SK-N-SH treated with all-trans-retinoic acid at 6 μM for 48 hours (cell line): ENCODE measurements at regions not wholly inside any gene's neighbourhood (a gene's known extent, or its start where the extent isn't known, plus 50 kb on each side); places are given as distances from the start of the nearest gene placed in this dataset.

Source experiments
- ATAC-seq: fragments of 200-7000 bp; cut with Tn5 transposase; 3 replicates; pipeline ENCODE4 v1.9.1; 2020; ENCODE audit warnings: mild to moderate bottlenecking, moderate library complexity
- ARNTL ChIP-seq: fragments of 450-650 bp; formaldehyde crosslinking; IDR thresholded peaks from 2 replicates; pipeline ENCODE4 v1.5.0; 2020; ENCODE audit warnings: low read depth, mild to moderate bottlenecking, moderate library complexity, borderline replicate concordance
- CREB5 ChIP-seq: fragments of 250-450 bp; sonication (Bioruptor Pico); IDR thresholded peaks from 2 replicates; pipeline ENCODE4 v1.5.1; 2020; ENCODE audit warnings: low read depth, mild to moderate bottlenecking, moderate library complexity
- CSDC2 ChIP-seq: fragments of 250-450 bp; sonication (Bioruptor Pico); IDR thresholded peaks from 2 replicates; pipeline ENCODE4 v1.5.0; 2020; ENCODE audit warnings: mild to moderate bottlenecking, moderate library complexity
- ESRRG ChIP-seq: fragments of 250-450 bp; sonication (Bioruptor Pico); IDR thresholded peaks from 2 replicates; pipeline ENCODE4 v1.6.1; 2021; ENCODE audit warnings: mild to moderate bottlenecking
- GLIS3 ChIP-seq: fragments of 250-450 bp; sonication (Bioruptor Pico); IDR thresholded peaks from 2 replicates; pipeline ENCODE4 v1.5.0; 2020; ENCODE audit warnings: mild to moderate bottlenecking, moderate library complexity
- ISL1 ChIP-seq: fragments of 250-450 bp; sonication (Bioruptor Pico); IDR thresholded peaks from 2 replicates; pipeline ENCODE4 v2.1.2; 2022; ENCODE audit warnings: mild to moderate bottlenecking, moderate library complexity
- PPARA ChIP-seq: fragments of 250-450 bp; sonication (Bioruptor Pico); IDR thresholded peaks from 2 replicates; pipeline ENCODE4 v1.5.0; 2020; ENCODE audit warnings: mild to moderate bottlenecking, borderline replicate concordance
- RARB ChIP-seq: fragments of 250-450 bp; sonication (Bioruptor Pico); IDR thresholded peaks from 2 replicates; pipeline ENCODE4 v1.8.0; 2021; ENCODE audit warnings: mild to moderate bottlenecking, moderate library complexity
- SNAI2 ChIP-seq: fragments of 250-450 bp; sonication (Bioruptor Pico); IDR thresholded peaks from 2 replicates; pipeline ENCODE4 v1.5.0; 2020; ENCODE audit warnings: mild to moderate bottlenecking, moderate library complexity
- TCF4 ChIP-seq: fragments of 250-450 bp; sonication (Bioruptor Pico); IDR thresholded peaks from 2 replicates; pipeline ENCODE4 v1.8.0; 2021; ENCODE audit warnings: mild to moderate bottlenecking, moderate library complexity, borderline replicate concordance
- TOX ChIP-seq: fragments of 250-450 bp; sonication (Bioruptor Pico); IDR thresholded peaks from 2 replicates; pipeline ENCODE4 v1.8.0; 2021; ENCODE audit warnings: mild to moderate bottlenecking, moderate library complexity, borderline replicate concordance
- ZC3H10 ChIP-seq: fragments of 250-450 bp; sonication (Bioruptor Pico); IDR thresholded peaks from 2 replicates; pipeline ENCODE4 v1.5.1; 2021; ENCODE audit warnings: mild to moderate bottlenecking, moderate library complexity
- ZFP3 ChIP-seq: fragments of 250-450 bp; sonication (Bioruptor Pico); IDR thresholded peaks from 2 replicates; pipeline ENCODE4 v1.5.0; 2020; ENCODE audit warnings: mild to moderate bottlenecking, moderate library complexity
- ZFP30 ChIP-seq: fragments of 450-650 bp; formaldehyde crosslinking; IDR thresholded peaks from 2 replicates; pipeline ENCODE4 v1.5.0; 2022; ENCODE audit warnings: mild to moderate bottlenecking, moderate library complexity
- ZNF565 ChIP-seq: fragments of 450-650 bp; formaldehyde crosslinking; conservative IDR thresholded peaks from 2 replicates; pipeline ENCODE4 v1.5.0; 2020; ENCODE audit warnings: low read depth, mild to moderate bottlenecking, moderate library complexity
- ZNF70 ChIP-seq: fragments of 450-650 bp; formaldehyde crosslinking; IDR thresholded peaks from 2 replicates; pipeline ENCODE4 v1.5.0; 2020; ENCODE audit warnings: mild to moderate bottlenecking, moderate library complexity
- ZNF8 ChIP-seq: fragments of 450-650 bp; formaldehyde crosslinking; IDR thresholded peaks from 2 replicates; pipeline ENCODE4 v1.5.0; 2020; ENCODE audit warnings: mild to moderate bottlenecking, moderate library complexity
- TF ChIP-seq, protein P1 (sequence below): fragments of 250-450 bp; sonication (Bioruptor Pico); IDR thresholded peaks from 2 replicates; pipeline ENCODE4 v1.5.1; 2021; ENCODE audit warnings: mild to moderate bottlenecking, moderate library complexity
- TF ChIP-seq, protein P2 (sequence below): fragments of 250-450 bp; sonication (Bioruptor Pico); IDR thresholded peaks from 2 replicates; pipeline ENCODE4 v1.8.0; 2020; ENCODE audit warnings: mild to moderate bottlenecking, moderate library complexity, borderline replicate concordance
- TF ChIP-seq, protein P3 (sequence below): fragments of 250-450 bp; sonication (Bioruptor Pico); IDR thresholded peaks from 2 replicates; pipeline ENCODE4 v1.5.0; 2020; ENCODE audit warnings: mild to moderate bottlenecking, moderate library complexity

DNA sequence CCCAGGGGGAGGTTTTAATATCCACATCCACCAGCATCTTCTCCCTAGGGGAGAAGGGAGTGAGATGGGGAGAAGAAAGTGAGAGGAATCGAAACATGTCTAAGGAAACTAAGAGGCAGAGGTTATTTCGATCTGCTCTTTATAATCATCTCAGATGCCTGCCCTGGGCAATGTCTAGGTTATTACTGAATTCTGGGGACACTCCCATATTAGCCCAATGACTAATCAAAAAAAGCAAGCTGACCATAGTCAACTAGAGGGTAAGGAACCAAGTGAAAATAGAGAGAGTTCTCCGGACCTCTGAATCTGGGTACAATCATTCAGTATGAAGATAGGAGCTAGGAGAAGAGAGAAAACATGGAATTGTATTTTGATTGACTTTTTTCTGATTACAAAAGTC, 56.7 kb upstream of the EML4 start:
- no peak for ATAC-seq

DNA sequence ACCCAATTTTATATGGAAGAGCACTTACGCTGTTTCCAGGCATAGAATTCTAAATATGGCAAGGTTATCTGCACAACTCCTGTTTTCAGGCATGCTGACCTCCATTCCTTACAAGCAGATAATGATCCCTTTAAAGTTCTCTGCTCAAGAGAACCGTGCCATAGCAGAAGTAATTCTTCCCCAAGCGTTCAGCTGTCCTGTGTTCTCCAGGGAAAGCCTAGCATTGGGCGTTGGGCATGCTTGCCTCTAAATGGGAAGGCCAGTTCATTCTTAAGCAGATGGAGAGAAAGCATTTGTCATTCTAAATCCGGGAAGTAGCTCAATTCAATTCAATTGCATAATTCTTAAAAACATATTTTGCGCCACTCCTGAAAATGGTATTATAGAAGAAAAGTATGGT, 55.7 kb upstream of the EML4 start:
- no peak for ATAC-seq
- no peak for TF ChIP-seq ZNF8
- TF ChIP-seq ZNF70 (CRISPR knock-in tag), result no peak
- TF ChIP-seq CSDC2 (CRISPR knock-in tag), result no peak
- TF ChIP-seq, protein P1, sequence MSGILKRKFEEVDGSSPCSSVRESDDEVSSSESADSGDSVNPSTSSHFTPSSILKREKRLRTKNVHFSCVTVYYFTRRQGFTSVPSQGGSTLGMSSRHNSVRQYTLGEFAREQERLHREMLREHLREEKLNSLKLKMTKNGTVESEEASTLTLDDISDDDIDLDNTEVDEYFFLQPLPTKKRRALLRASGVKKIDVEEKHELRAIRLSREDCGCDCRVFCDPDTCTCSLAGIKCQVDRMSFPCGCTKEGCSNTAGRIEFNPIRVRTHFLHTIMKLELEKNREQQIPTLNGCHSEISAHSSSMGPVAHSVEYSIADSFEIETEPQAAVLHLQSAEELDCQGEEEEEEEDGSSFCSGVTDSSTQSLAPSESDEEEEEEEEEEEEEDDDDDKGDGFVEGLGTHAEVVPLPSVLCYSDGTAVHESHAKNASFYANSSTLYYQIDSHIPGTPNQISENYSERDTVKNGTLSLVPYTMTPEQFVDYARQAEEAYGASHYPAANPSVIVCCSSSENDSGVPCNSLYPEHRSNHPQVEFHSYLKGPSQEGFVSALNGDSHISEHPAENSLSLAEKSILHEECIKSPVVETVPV, result no peak
- TF ChIP-seq ZFP30, result no peak
- TF ChIP-seq ISL1 (CRISPR knock-in tag), result no peak
- no peak for TF ChIP-seq PPARA (CRISPR knock-in tag)
- no peak for TF ChIP-seq SNAI2 (CRISPR knock-in tag)

More for the DNA sequence above, 56.7 kb upstream of the EML4 start:
- no peak for TF ChIP-seq PPARA (CRISPR knock-in tag)
- TF ChIP-seq ZC3H10 (CRISPR knock-in tag), result no peak
- TF ChIP-seq RARB (CRISPR knock-in tag), result no peak
- TF ChIP-seq, protein P2, sequence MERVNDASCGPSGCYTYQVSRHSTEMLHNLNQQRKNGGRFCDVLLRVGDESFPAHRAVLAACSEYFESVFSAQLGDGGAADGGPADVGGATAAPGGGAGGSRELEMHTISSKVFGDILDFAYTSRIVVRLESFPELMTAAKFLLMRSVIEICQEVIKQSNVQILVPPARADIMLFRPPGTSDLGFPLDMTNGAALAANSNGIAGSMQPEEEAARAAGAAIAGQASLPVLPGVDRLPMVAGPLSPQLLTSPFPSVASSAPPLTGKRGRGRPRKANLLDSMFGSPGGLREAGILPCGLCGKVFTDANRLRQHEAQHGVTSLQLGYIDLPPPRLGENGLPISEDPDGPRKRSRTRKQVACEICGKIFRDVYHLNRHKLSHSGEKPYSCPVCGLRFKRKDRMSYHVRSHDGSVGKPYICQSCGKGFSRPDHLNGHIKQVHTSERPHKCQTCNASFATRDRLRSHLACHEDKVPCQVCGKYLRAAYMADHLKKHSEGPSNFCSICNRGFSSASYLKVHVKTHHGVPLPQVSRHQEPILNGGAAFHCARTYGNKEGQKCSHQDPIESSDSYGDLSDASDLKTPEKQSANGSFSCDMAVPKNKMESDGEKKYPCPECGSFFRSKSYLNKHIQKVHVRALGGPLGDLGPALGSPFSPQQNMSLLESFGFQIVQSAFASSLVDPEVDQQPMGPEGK (CRISPR knock-in tag), result no peak
- no peak for TF ChIP-seq ZNF70 (CRISPR knock-in tag)
- TF ChIP-seq SNAI2 (CRISPR knock-in tag), result no peak
- no peak for TF ChIP-seq CREB5
- TF ChIP-seq ARNTL (CRISPR knock-in tag), result no peak
- no peak for TF ChIP-seq ZFP30
- TF ChIP-seq, protein P1, result no peak
- TF ChIP-seq TCF4 (CRISPR knock-in tag), result no peak
- no peak for TF ChIP-seq ZNF8
- TF ChIP-seq ISL1 (CRISPR knock-in tag), result no peak
- TF ChIP-seq TOX (CRISPR knock-in tag), result no peak

DNA sequence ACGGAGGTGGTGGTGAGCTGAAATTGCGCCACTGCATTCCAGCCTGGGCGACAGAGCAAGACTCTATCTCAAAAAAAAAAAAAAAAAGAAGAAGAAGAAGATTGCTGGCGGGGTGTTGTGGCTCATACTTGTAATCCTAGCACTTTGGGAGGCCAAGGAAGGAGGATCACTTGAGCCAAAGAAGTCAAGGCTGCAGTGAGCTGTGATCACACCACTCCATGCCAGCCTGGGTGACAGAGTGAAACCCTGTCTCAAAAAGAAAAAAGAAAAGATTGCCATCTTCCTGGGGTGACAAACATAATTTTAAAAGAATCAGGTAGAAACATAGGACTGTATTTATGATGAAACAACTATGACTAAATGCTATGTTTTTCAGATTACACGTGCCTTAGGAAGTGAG, 55.1 kb upstream of the EML4 start:
- no peak for ATAC-seq
- TF ChIP-seq ZFP3 (CRISPR knock-in tag) (no peak), PPARA (CRISPR knock-in tag) (no peak), ZNF565 (CRISPR knock-in tag) (no peak), ISL1 (CRISPR knock-in tag) (no peak), TOX (CRISPR knock-in tag) (no peak), GLIS3 (CRISPR knock-in tag) (no peak), SNAI2 (CRISPR knock-in tag) (no peak), TCF4 (CRISPR knock-in tag) (no peak), ZNF8 (no peak)
- TF ChIP-seq, protein P2 (CRISPR knock-in tag), result no peak

- ATAC-seq, result no peak
- no peak for TF ChIP-seq CSDC2 (CRISPR knock-in tag)
- no peak for TF ChIP-seq GLIS3 (CRISPR knock-in tag)
- no peak for TF ChIP-seq ARNTL (CRISPR knock-in tag)
- TF ChIP-seq ZNF70 (CRISPR knock-in tag), result no peak
- no peak for TF ChIP-seq ZFP30
- TF ChIP-seq ESRRG (CRISPR knock-in tag), result no peak
- no peak for TF ChIP-seq ZNF8
- no peak for TF ChIP-seq TOX (CRISPR knock-in tag)
- TF ChIP-seq ZNF565 (CRISPR knock-in tag), result no peak
- TF ChIP-seq RARB (CRISPR knock-in tag), result no peak
- TF ChIP-seq, protein P3, sequence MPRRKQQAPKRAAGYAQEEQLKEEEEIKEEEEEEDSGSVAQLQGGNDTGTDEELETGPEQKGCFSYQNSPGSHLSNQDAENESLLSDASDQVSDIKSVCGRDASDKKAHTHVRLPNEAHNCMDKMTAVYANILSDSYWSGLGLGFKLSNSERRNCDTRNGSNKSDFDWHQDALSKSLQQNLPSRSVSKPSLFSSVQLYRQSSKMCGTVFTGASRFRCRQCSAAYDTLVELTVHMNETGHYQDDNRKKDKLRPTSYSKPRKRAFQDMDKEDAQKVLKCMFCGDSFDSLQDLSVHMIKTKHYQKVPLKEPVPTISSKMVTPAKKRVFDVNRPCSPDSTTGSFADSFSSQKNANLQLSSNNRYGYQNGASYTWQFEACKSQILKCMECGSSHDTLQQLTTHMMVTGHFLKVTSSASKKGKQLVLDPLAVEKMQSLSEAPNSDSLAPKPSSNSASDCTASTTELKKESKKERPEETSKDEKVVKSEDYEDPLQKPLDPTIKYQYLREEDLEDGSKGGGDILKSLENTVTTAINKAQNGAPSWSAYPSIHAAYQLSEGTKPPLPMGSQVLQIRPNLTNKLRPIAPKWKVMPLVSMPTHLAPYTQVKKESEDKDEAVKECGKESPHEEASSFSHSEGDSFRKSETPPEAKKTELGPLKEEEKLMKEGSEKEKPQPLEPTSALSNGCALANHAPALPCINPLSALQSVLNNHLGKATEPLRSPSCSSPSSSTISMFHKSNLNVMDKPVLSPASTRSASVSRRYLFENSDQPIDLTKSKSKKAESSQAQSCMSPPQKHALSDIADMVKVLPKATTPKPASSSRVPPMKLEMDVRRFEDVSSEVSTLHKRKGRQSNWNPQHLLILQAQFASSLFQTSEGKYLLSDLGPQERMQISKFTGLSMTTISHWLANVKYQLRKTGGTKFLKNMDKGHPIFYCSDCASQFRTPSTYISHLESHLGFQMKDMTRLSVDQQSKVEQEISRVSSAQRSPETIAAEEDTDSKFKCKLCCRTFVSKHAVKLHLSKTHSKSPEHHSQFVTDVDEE (CRISPR knock-in tag), result no peak
- TF ChIP-seq, protein P1, result no peak
- TF ChIP-seq TCF4 (CRISPR knock-in tag), result no peak
- no peak for TF ChIP-seq ISL1 (CRISPR knock-in tag)
Observed at GRCh38 chr2:42115588-42115987, 53.6 kb upstream of the EML4 start.
